ENCODE measurements at regions not wholly inside any gene's neighbourhood (a gene's known extent, or its start where the extent isn't known, plus 50 kb on each side); places are given as distances from the start of the nearest gene placed in this dataset.

DNA sequence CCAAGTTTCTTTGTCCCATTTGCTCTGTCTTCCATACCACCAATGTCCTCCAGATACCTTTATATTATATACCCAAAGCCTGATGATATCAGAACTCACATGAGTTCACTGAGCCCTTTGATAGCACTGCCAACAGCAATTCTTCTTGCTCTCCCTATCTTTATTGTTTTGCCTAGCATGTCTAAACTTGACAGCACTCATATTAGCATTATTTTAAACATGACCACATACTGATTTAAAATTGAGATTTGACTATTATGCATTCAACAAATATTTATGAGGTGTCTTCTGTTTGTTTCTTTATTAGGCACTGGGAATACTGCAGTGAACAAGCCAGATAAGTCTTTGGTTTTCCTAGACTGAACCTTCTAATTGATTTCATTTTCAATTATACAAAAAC lies 587.3 kb upstream of the GCFC2 start:
- no peak for TF ChIP-seq ZNF274 (IDR thresholded peaks at IDR 0.05; ENCODE audit: low read depth, low read length)
- H3K4me3 ChIP-seq (ENCODE audit: low read length), result no peak overlapping the region

DNA sequence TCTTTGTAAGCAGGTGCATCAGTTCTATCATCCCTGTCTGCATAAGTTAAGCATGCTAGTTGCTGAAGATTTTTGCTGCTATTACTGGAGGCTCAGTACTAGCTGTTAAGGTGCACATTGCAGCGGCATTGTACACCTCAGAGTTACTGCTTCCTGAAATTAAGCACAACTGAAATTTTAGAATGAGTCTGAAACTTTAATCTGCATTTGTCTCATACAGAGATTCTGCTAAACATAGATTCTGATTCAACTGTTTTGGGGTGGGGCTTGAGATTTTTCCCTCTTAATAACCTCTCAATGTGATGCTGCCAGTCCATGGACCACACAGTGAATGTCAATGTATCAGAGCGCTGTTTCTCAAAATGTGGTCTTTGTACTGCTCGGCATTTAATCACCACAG lies 585.7 kb upstream of the GCFC2 start:
- no peak for TF ChIP-seq ZNF274 (IDR thresholded peaks at IDR 0.05; ENCODE audit: low read depth, low read length)
- no peak overlapping the region for H3K4me3 ChIP-seq (ENCODE audit: low read length)

DNA sequence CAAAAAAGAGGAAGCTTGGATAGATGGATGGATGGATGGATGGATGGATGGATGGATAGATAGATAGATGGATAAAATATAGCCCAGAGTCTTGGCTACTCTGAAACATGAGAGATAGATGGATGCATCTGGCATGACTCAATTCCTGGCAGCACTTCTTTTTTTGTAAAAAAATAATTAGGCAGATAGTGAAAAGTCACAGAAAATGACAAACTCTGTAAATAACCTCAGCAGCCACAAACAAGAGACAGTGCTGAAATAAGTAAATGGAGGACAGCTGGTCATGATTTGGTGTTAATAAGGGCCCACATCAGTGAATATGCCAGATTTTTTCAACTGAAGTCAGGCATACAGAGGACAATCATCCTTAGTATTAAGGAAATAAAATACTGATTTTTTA lies 585.0 kb upstream of the GCFC2 start:
- H3K4me3 ChIP-seq (ENCODE audit: low read length), result no peak overlapping the region
- TF ChIP-seq ZNF274 (IDR thresholded peaks at IDR 0.05; ENCODE audit: low read depth, low read length), result no peak

DNA sequence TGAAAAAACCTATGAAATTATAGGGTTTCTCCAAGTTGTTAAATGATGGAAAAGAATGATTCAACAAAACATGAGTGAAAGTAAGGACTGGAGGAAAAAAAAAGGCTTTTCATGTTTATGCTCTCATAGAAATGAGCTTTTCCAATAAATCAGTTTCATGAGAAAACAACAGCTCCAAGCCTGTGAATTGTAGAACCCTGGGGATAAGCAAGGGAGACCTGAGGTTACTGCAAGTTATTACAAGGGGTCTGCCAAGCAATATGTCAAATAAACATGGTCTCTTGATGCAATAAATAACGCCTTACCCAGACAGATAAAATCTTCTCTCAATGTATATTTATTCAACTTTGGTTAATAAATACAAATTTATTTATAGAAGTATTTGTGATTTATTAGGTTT lies 577.9 kb upstream of the GCFC2 start:
- no peak overlapping the region for H3K4me3 ChIP-seq (ENCODE audit: low read length)
- TF ChIP-seq ZNF274 (IDR thresholded peaks at IDR 0.05; ENCODE audit: low read depth, low read length), result no peak

DNA sequence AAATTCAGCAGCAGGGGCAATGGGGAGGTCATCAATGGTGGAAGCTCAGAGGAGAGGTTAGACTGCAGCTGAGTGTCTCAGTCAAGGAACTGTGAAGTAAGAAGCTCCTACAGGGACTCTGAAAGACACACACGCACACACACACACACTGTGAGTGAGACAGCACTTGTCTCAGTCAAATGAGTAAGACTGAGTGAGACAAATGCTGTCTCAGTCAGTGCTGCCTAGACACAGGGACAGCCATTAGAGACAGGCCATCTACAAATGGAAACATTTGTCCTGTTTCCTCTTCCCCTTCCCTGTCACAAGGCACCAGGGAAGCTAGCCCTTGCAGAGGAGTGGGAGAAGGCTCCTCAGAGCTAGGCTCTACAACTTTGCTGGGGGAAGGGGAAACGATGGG lies 577.4 kb upstream of the GCFC2 start:
- no peak for TF ChIP-seq ZNF274 (IDR thresholded peaks at IDR 0.05; ENCODE audit: low read depth, low read length)
- H3K4me3 ChIP-seq (ENCODE audit: low read length), result no peak overlapping the region

DNA sequence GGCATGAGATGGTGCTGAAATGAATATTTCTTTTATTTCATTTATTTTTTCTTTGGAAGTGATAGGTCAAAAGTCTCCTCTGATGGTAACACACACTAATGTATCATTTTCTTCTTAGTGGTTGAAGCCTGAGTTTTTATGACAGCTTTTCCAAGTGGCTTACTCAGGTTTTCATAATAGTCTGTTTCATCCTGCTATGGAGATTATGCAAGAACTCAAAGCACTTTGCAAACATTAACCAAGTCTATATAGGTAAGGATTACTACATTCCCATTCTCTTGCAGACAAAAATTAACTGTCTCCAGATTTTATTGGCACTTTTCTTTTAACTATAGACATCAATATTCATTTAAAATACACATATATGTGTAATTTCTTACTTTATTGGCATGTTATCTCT lies 572.6 kb upstream of the GCFC2 start:
- TF ChIP-seq ZNF274 (IDR thresholded peaks at IDR 0.05; ENCODE audit: low read depth, low read length), result no peak
- H3K4me3 ChIP-seq (ENCODE audit: low read length), result no peak overlapping the region

DNA sequence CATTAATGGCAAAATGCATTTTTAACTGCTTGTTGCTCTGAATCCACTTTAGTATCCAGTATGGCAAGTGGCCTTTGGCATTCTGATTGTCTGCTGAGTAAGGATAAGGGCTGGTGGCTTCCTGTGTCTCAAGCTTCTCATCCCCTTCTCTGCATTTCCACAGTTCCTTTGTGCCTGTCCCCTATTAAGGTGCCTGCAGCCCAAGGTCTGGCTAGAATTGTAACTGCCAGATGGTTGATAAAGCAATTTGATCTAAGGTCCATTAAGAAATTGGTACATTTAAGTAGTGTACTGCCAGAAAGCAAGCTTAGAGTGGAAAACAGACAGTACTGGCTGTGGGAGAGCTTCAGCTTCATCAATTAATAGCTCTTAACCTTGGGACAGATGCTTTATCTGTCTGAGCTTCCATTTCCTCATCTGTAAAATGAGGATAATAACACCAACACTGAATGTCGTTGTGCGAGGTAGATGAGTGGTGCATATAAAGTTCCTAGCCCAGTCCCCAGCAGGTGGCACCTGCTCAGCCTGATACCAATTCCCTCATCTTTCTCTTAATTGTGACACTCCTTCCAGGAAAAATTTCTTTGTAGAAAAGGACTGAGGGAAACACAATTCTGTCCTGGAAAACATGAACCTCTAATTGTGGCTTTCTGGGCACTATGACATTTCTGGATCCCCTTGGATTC lies 570.6 kb upstream of the GCFC2 start:
- no peak overlapping the region for H3K4me3 ChIP-seq (ENCODE audit: low read length)
- TF ChIP-seq ZNF274 (IDR thresholded peaks at IDR 0.05; ENCODE audit: low read depth, low read length), result no peak

DNA sequence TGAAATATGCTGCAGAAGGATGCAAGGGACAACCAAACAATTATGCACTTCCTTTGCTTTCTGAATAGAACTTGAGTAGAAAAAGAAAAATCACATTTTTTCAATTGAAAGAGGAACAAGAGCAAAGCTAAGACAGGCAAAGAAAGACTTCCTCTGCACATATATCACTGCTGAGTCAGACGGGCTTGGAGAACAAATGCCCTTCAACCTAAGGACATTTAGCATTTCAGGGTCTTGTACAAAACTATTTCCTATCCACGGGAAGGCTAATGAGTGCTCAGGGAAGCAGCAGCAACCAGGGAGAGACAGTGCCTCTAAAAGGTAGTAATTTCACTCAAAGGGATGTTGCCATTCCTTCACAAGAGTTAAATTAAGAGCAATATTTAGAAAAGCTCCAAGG lies 570.0 kb upstream of the GCFC2 start:
- TF ChIP-seq ZNF274 (IDR thresholded peaks at IDR 0.05; ENCODE audit: low read depth, low read length), result no peak
- no peak overlapping the region for H3K4me3 ChIP-seq (ENCODE audit: low read length)

DNA sequence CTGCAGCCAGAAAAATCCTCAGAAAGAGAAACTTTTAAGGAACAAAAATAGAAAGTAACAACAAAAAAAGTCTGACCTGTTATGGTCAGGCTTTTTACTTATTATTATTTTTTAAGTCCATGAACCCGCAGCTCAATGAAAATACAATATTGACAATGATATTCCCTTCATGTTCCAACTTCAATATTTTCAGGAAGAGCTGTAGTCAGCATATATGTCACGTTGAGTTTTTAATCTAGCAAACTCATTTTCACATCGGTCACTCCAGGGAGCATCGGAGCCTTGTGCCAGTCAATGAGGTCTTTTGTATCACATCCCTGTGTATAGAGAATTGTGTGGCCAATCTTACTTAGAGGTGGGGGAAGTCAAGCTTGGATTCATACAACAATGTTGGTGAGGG lies 568.4 kb upstream of the GCFC2 start:
- no peak overlapping the region for H3K4me3 ChIP-seq (ENCODE audit: low read length)
- no peak for TF ChIP-seq ZNF274 (IDR thresholded peaks at IDR 0.05; ENCODE audit: low read depth, low read length)

DNA sequence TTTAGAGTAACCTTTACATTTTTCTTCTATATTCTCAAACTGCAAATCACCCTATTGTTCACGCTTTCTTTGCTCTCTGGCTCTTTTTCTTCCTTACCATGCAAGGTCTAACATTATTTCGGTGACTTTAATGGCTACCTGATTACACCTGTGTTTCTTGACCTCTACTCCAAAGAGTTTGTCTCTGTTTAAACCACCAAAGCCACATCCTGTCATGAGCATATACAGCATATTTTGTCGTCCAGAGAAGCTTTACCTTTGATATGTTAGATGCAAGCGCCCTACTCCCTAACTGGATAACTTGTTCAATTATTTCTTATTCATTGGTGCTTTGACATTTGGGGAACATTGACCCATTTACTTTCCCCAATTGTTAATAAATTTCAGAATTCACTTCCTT lies 565.1 kb upstream of the GCFC2 start:
- no peak for TF ChIP-seq ZNF274 (IDR thresholded peaks at IDR 0.05; ENCODE audit: low read depth, low read length)
- H3K4me3 ChIP-seq (ENCODE audit: low read length), result no peak overlapping the region

DNA sequence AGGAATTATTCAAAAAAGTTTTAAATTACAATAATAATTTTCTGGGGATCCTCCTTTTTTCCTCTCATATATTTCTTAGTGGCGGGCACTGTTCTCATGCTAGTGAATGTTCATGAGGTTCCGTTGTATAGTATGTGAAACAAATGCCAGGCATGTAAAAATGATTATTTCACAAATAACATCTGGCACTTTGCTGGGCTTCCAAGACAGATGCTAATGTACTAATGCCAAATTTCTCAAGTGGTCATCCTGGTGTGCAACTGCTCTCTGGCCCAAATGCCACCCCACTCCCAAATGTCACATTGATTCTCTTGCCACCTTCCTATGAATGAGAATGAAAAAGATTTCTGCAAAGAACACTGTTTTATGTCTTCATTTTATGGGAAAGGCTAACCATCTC lies 564.0 kb upstream of the GCFC2 start:
- no peak overlapping the region for H3K4me3 ChIP-seq (ENCODE audit: low read length)
- TF ChIP-seq ZNF274 (IDR thresholded peaks at IDR 0.05; ENCODE audit: low read depth, low read length), result no peak

DNA sequence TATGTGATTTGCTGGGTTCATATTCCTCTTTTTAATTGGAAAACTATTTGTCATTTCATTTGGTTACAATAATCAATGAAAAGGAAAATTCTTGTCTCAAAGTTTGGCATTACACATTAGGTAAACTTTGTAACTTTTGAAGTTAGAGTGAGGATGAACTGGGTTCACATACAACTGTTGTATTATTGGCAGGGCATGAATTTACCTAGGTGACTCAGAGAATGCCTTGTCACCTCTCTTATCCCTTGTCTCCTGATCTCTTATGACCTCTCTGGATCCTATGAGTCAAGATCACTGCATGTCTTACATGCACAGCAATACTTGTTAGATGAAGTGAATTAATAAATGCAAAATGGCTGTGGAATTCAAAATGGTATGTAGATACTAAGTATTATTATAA lies 563.4 kb upstream of the GCFC2 start:
- no peak overlapping the region for H3K4me3 ChIP-seq (ENCODE audit: low read length)
- no peak for TF ChIP-seq ZNF274 (IDR thresholded peaks at IDR 0.05; ENCODE audit: low read depth, low read length)

DNA sequence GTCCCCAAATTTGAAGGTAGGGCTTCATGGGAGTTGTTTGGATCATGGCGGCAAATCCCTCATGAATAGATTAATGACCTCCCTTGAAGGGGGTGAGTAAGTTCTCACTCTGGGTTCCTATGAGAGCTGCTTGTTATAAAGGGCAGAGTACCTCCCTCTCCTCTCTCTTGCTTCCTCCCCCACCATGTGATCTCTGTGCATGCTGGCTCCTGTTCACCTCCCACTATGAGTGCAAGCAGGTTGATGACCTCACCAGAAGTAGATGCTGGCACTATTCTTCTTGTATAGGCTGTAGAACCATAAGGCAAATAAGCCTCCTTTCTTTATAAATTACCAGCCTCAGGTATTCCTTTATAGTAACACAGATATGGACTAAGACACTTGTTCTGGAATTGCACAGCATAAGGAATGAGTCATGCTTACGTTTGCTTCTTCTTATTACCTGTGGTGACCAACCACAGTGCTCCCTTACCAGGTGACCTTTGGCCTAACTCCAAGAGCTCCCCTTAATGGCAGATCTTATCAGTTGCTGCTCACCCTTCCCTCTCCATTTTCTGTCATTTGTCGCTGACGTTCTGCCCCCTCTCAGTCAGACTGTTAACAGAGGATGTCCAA lies 559.5 kb upstream of the GCFC2 start:
- no peak overlapping the region for H3K4me3 ChIP-seq (ENCODE audit: low read length)
- TF ChIP-seq ZNF274 (IDR thresholded peaks at IDR 0.05; ENCODE audit: low read depth, low read length), result no peak

DNA sequence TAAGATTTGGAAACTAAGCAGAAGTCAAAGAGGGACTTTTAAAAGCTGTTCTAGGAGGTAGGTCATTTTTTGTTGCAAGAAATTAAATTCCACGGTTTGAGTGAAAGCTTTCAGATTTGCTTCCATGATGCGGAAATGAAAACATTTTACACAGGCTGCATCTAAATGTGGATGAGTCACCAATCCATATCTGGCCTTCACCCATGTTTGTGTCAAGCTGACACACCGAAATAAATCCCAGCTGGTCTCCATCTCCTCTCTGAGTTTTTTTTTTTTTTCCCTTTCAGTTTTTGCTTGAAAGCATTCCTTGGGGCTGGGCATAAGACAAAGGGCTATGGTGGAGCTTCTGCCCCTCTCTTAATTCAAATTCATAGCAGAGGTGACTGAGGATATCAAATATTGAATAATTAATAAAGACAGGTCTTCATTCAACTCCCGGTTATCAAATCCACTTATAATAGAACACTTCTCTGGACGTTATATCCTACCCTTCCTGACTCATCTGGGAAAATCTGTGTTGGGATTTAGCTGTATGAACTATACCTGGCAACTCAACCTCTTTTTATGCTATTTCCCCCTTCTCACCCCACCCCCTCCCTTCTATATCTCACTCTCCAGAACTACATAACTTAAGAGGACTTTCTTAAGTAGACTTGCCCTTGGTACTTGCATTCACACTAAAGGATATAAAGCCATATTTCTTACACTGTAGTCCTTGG lies 558.3 kb upstream of the GCFC2 start:
- TF ChIP-seq ZNF274 (IDR thresholded peaks at IDR 0.05; ENCODE audit: low read depth, low read length), result no peak
- no peak overlapping the region for H3K4me3 ChIP-seq (ENCODE audit: low read length)

DNA sequence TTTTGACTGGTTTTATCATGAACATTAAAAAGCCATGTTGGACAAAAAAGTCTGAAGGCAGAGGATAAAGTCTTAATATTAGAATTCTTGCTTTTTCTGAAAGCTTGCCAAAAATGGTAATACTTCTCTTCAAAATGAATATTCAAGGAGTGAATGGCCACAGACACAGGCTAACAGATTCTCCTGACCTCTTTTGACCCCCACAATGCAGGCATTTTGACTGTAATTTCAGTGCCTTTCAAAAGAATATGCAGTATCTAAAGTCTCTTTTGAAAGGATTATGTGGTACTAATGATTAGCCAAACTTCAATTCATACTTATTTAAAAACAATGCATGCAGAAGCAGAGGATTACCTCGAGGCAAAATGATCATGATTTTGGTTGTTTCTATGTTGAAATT lies 557.8 kb upstream of the GCFC2 start:
- no peak for TF ChIP-seq ZNF274 (IDR thresholded peaks at IDR 0.05; ENCODE audit: low read depth, low read length)
- no peak overlapping the region for H3K4me3 ChIP-seq (ENCODE audit: low read length)
